NT2/D1 (cell line): ENCODE measurements at regions not wholly inside any gene's neighbourhood (a gene's known extent, or its start where the extent isn't known, plus 50 kb on each side); places are given as distances from the start of the nearest gene placed in this dataset.

Source experiments
- YY1 ChIP-seq: IDR thresholded peaks from 2 replicates; pipeline ENCODE4 v1.6.1; 2011; ENCODE audit not compliant: insufficient read length, insufficient read depth
- ZNF274 ChIP-seq: IDR thresholded peaks from 2 replicates; pipeline ENCODE4 v1.6.1; 2011; ENCODE audit warnings: mild to moderate bottlenecking, low read depth, low read length

- TF ChIP-seq YY1 (no peak), ZNF274 (no peak)
Observed at GRCh38 chr4:137408527-137409177, 123.6 kb downstream of the PCDH18 start.
